Activated naive CD8-positive, alpha-beta T cell treated with anti-CD3 and anti-CD28 coated beads, Interleukin-2, amount 10 ng/mL, durations not matched to agents 7 days and 5 days (primary cell): ENCODE measurements at regions not wholly inside any gene's neighbourhood (a gene's known extent, or its start where the extent isn't known, plus 50 kb on each side); places are given as distances from the start of the nearest gene placed in this dataset.

Experiments
- ATAC-seq: fragments of 150-1000 bp; cut with Tn5 transposase; one replicate; pipeline ENCODE4 v1.10.0; 2021; ENCODE audit warnings: low read depth, moderate library complexity
- POLR2A ChIA-PET: fragments of 350-600 bp; sonication (Branson Sonifier 250); formaldehyde crosslinking; loops from one replicate; lab custom pipeline; 2021; ENCODE audit warnings: antibody characterized with exemption; lab: Charles Lee
- DNase-seq: peaks from one replicate; pipeline ENCODE4 v3.0.0; 2021
- H3K27ac Mint-ChIP-seq: one replicate; pipeline ENCODE4 v1.8.0; 2022; ENCODE audit warnings: mild to moderate bottlenecking, mixed read lengths
- H3K27me3 Mint-ChIP-seq: one replicate; pipeline ENCODE4 v1.8.0; 2022; ENCODE audit warnings: mild to moderate bottlenecking, moderate library complexity, mixed read lengths
- H3K36me3 Mint-ChIP-seq: one replicate; pipeline ENCODE4 v1.8.0; 2021; ENCODE audit warnings: mild to moderate bottlenecking, mixed read lengths
- H3K4me1 Mint-ChIP-seq: one replicate; pipeline ENCODE4 v1.8.0; 2021; ENCODE audit warnings: mixed read lengths
- H3K4me3 Mint-ChIP-seq: one replicate; pipeline ENCODE4 v1.8.0; 2022; ENCODE audit warnings: mild to moderate bottlenecking, moderate library complexity, mixed read lengths
- H3K9me3 Mint-ChIP-seq: one replicate; pipeline ENCODE4 v1.8.0; 2021; ENCODE audit warnings: mixed read lengths

DNA sequence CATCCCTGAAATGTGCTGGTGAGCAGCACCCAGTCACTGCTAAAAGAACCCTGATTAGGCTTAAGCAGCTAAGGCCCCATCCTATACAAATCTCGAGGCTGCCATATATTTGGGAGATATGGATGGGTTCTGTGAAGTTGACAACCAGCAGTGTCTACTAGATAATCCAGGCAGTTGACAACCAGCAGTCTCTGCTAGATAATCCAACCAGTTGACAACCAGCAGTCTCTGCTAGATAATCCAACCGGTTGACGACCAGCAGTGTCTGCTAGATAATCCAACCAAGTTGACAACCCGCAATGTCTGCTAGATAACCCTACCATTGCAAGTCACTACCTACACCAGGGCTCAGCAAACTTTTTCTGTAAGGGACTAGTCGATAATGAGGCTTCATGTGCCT, 58.3 kb upstream of the KDM7A start:
- H3K27me3 Mint-ChIP-seq, result no peaks in the 10 kb centered on the region
- no peak overlapping the region for H3K27ac Mint-ChIP-seq
- peaks cover 5% of the 10 kb centered on the region for H3K36me3 Mint-ChIP-seq
- POLR2A ChIA-PET, result interaction anchor here (0.8 kb wide), 1 partner anchor 84 kb away, joined by 5 read pairs; no protein-coding TSS in a partner anchor
- H3K4me1 Mint-ChIP-seq, result peaks cover 14% of the 10 kb centered on the region
- ATAC-seq (no peak), DNase-seq (no peak)
- H3K4me3 Mint-ChIP-seq, result no peak overlapping the region
- no peaks in the 10 kb centered on the region for H3K9me3 Mint-ChIP-seq

DNA sequence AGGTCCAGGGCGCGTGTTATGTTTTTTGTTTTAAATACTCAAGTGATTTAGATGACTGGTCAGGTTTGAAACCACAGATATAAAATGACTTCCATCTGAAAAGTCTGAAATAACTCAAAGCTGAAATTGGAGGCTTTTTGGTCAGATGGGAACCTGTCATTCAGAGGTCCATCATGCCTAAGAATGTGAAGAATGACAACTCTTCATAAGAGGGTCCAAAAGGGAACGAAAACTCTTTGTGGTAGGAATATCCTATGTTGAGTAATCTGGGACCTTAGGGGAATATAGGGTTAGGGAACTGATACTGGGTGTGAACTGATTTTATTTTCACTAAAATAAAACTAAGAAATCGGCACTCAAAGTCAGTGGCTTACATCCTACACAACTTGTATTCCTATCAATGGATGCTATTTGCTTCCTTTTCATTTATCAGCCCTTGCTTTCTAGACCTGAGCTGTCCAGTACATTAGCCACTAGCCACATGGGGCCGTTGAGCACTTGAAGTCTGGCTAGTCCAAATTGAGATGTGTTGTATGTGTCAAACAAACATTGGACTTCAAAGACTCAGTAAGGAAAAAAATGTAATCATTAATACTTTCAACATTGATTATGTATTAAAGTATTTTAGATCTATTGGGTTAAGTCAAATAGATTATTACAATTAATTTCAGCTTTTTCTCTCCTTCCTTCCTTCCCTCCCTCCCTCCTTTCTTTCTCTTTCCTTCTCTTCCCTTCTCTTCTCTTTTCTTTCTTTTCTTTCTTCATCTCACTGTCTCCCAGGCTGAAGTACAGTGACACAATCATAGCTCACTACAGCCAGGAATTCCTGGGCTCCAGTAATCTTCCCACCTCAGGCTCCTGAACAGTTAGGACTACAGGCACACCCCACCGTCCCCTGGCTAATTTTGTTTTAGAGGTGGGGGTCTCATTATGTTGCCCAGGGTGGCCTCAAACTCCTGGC, 56.5 kb upstream of the KDM7A start:
- DNase-seq (no peak), ATAC-seq (no peak)
- Mint-ChIP-seq H3K36me3 (peaks cover 5% of the 10 kb centered on the region), H3K27ac (no peak overlapping the region), H3K27me3 (no peaks in the 10 kb centered on the region), H3K9me3 (no peaks in the 10 kb centered on the region), H3K4me1 (peaks cover 22% of the 10 kb centered on the region), H3K4me3 (no peak overlapping the region)
- POLR2A ChIA-PET, result interaction anchor here (1.4 kb wide), 1 partner anchor 9 kb away, joined by 3 read pairs; no protein-coding TSS in a partner anchor

DNA sequence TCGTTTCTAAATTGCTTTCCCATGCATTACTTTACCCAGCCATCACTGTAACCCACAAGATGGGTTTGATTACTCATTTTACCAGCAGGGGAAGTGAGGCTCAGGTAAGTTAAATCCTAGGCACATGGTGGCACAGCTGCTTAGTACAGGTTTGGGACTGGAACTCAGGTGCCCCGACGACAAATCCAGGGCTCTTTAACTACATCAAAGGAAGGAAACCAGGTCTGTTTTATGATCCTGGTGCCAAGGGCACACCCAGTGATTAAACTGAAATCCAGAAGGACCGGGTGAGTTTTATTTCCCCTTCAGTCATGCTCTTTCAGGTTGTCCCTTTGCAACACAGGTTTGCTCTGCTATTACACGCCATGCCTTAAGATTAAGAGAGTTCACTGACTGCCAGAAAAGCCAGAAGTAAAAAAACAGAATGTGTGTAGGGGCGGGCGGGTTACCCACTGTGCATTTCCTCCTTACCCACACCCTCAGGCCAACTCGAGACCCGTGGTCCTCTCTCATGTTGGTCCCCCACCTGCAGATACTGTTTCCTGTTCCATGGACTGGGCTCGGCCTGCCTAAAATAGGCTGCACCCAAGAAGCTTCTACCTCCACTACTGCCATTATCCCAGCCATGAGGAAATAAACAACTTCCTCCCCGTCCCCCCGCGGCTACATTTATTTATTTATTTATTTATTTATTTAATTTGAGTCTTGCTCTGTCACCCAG, 55.1 kb upstream of the KDM7A start:
- Mint-ChIP-seq H3K4me3 (peak overlapping the region; percentile 91), H3K27ac (peak overlapping the region; percentile 91), H3K27me3 (no peaks in the 10 kb centered on the region), H3K9me3 (no peaks in the 10 kb centered on the region), H3K36me3 (peaks cover 5% of the 10 kb centered on the region), H3K4me1 (peaks cover 26% of the 10 kb centered on the region)
- DNase-seq (no peak), ATAC-seq (peak; percentile 4)
- POLR2A ChIA-PET, result interaction anchor here (0.7 to 4.7 kb wide), 4 partner anchors 22 to 55 kb away, joined by 3 to 34 read pairs (median 18); partner anchors contain the start of gene KDM7A

DNA sequence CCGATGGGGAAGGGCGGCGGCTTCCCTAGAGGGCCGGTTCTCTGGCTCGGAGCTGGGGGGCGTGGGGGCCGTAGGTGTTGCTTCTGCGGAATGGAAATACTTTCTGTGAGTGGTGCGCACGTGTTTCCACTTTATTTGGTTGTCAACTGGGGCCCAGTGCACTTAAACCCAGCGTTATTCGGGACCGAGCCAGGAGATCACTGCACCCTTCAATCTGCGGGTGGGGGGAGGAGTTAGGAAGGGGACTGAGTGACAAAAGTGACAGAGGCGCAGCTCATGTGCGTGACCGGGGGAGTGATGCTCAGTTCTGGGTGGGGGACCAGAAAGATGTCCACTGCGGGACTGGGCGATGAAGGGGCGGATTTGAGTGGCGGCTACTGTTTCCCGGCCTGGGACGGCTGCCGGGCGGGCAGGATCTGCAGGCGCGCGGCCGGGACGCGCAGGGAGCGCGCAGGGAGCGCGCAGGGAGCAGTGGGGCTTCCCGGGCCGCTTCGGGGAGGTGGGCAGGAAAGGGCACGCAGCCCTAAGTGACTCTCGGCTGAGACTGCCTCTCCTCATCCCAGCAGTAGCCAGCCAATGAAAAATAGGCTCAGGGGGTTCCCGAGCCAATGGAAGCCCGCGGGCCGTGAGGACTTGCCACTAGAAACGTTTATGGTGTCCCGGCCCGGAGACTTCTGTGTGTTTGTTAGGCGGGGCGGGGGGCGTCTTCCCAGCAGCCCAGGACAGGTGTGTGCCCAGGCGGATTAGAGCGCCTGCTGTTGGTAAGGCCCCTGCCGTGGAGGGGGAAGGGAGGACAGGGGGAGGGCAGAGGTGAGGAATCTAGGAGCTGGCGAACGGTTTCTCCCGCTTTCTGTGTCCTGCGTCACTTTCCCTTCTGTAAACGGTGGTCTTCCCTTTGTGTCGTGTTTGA, 54.3 kb upstream of the KDM7A start:
- no peaks in the 10 kb centered on the region for H3K9me3 Mint-ChIP-seq
- peak overlapping the region; percentile 91 for H3K27ac Mint-ChIP-seq
- peaks cover 30% of the 10 kb centered on the region for H3K4me1 Mint-ChIP-seq
- DNase-seq, result peak; percentile 59
- H3K27me3 Mint-ChIP-seq, result no peaks in the 10 kb centered on the region
- POLR2A ChIA-PET, result interaction anchor here (0.7 to 4.7 kb wide), 5 partner anchors 10 to 55 kb away, joined by 3 to 34 read pairs (median 14); partner anchors contain the start of gene KDM7A
- peaks cover 5% of the 10 kb centered on the region for H3K36me3 Mint-ChIP-seq
- peak overlapping the region; percentile 91 for H3K4me3 Mint-ChIP-seq
- ATAC-seq, result peak; percentile 46

GRCh38 chr7:140230516-140230860, 53.7 kb upstream of the KDM7A start:
- DNase-seq (peak; percentile 86), ATAC-seq (peak; percentile 67)
- POLR2A ChIA-PET, result interaction anchor here (2.0 to 4.7 kb wide), 4 partner anchors 10 to 54 kb away, joined by 9 to 34 read pairs (median 18); partner anchors contain the start of gene KDM7A
- H3K9me3 Mint-ChIP-seq, result no peaks in the 10 kb centered on the region
- H3K27me3 Mint-ChIP-seq, result no peaks in the 10 kb centered on the region
- H3K4me3 Mint-ChIP-seq, result peak overlapping the region; percentile 91
- H3K27ac Mint-ChIP-seq, result peak overlapping the region; percentile 95
- H3K4me1 Mint-ChIP-seq, result peaks cover 35% of the 10 kb centered on the region
- peaks cover 5% of the 10 kb centered on the region for H3K36me3 Mint-ChIP-seq

- H3K4me1 Mint-ChIP-seq, result peaks cover 36% of the 10 kb centered on the region
- H3K9me3 Mint-ChIP-seq, result no peaks in the 10 kb centered on the region
- peak overlapping the region; percentile 95 for H3K27ac Mint-ChIP-seq
- peak overlapping the region; percentile 83 for H3K4me3 Mint-ChIP-seq
- peak; percentile 64 for DNase-seq
- peaks cover 5% of the 10 kb centered on the region for H3K36me3 Mint-ChIP-seq
- H3K27me3 Mint-ChIP-seq, result no peaks in the 10 kb centered on the region
- peak; percentile 44 for ATAC-seq
- POLR2A ChIA-PET, result interaction anchor here (1.0 to 4.7 kb wide), 5 partner anchors 9 to 53 kb away, joined by 3 to 34 read pairs (median 14); partner anchors contain the start of gene KDM7A
Measured at GRCh38 chr7:140229591-140230515, 53.1 kb upstream of the KDM7A start.

GRCh38 chr7:140229101-140229525, 52.3 kb upstream of the KDM7A start:
- peaks cover 37% of the 10 kb centered on the region for H3K4me1 Mint-ChIP-seq
- H3K27me3 Mint-ChIP-seq, result no peaks in the 10 kb centered on the region
- DNase-seq, result no peak
- H3K9me3 Mint-ChIP-seq, result no peaks in the 10 kb centered on the region
- POLR2A ChIA-PET, result interaction anchor here (0.6 to 4.7 kb wide), 6 partner anchors 8 to 130 kb away, joined by 3 to 34 read pairs (median 12); partner anchors contain the start of gene KDM7A
- peak overlapping the region; percentile 83 for H3K4me3 Mint-ChIP-seq
- ATAC-seq, result no peak
- peaks cover 5% of the 10 kb centered on the region for H3K36me3 Mint-ChIP-seq
- peak overlapping the region; percentile 95 for H3K27ac Mint-ChIP-seq
